ENCODE measurements at regions not wholly inside any gene's neighbourhood (a gene's known extent, or its start where the extent isn't known, plus 50 kb on each side); places are given as distances from the start of the nearest gene placed in this dataset.

DNA sequence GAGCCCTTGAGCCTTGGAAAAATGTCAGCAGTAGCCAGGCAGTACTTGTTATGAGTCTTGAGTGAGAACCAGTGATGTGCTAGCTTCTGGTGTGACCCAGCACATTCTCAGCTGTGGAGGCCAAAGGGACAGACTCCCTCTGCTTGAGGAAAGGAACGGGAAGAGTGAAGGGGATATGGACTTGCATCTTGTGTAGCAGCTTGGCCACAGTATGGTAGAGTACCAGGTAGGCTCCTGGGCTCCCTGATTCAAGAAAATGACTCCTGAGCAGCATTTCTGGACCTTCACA is 1601.9 kb upstream of the ADGRL3 start:
- 71 to 89% methylated on average over 1 of the region's 1 CpG for WGBS, 2 donors
- Histone ChIP-seq H3K4me1 (no peaks in the 10 kb centered on the region), H3K27me3 (no peaks in the 10 kb centered on the region), H3K4me3 (no peak overlapping the region), H3K9me3 (no peaks in the 10 kb centered on the region), H3K36me3 (no peaks in the 10 kb centered on the region), H3K27ac (no peak overlapping the region)
- no peak for DNase-seq (ENCODE audit: low spot score in 2 of 2)
- TF ChIP-seq POLR2A (IDR thresholded peaks at IDR 0.05) (no peak), EP300 (IDR thresholded peaks at IDR 0.05) (no peak)
- TF ChIP-seq, protein P1, sequence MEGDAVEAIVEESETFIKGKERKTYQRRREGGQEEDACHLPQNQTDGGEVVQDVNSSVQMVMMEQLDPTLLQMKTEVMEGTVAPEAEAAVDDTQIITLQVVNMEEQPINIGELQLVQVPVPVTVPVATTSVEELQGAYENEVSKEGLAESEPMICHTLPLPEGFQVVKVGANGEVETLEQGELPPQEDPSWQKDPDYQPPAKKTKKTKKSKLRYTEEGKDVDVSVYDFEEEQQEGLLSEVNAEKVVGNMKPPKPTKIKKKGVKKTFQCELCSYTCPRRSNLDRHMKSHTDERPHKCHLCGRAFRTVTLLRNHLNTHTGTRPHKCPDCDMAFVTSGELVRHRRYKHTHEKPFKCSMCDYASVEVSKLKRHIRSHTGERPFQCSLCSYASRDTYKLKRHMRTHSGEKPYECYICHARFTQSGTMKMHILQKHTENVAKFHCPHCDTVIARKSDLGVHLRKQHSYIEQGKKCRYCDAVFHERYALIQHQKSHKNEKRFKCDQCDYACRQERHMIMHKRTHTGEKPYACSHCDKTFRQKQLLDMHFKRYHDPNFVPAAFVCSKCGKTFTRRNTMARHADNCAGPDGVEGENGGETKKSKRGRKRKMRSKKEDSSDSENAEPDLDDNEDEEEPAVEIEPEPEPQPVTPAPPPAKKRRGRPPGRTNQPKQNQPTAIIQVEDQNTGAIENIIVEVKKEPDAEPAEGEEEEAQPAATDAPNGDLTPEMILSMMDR (IDR thresholded peaks at IDR 0.05), result no peak

- DNase-seq (ENCODE audit: low spot score in 2 of 2), result no peak
- H3K27me3 ChIP-seq, result no peaks in the 10 kb centered on the region
- H3K9me3 ChIP-seq, result no peaks in the 10 kb centered on the region
- no peak for TF ChIP-seq EP300 (IDR thresholded peaks at IDR 0.05)
- TF ChIP-seq, protein P1 (IDR thresholded peaks at IDR 0.05), result no peak
- no peak overlapping the region for H3K4me3 ChIP-seq
- H3K4me1 ChIP-seq, result no peaks in the 10 kb centered on the region
- H3K27ac ChIP-seq, result no peak overlapping the region
- 33 to 47% methylated on average over 1 of the region's 1 CpG for WGBS, 2 donors
- no peaks in the 10 kb centered on the region for H3K36me3 ChIP-seq
Measured at GRCh38 chr4:59608466-59608865, 1591.7 kb upstream of the ADGRL3 start.

GRCh38 chr4:59612235-59612634 is 1587.9 kb upstream of the ADGRL3 start:
- Histone ChIP-seq H3K4me3 (no peak overlapping the region), H3K36me3 (no peaks in the 10 kb centered on the region), H3K4me1 (no peaks in the 10 kb centered on the region), H3K27me3 (no peaks in the 10 kb centered on the region), H3K27ac (no peak overlapping the region), H3K9me3 (no peaks in the 10 kb centered on the region)
- 77 to 84% methylated on average over 1 of the region's 1 CpG for WGBS, 2 donors
- no peak for TF ChIP-seq EP300 (IDR thresholded peaks at IDR 0.05)
- TF ChIP-seq POLR2A (IDR thresholded peaks at IDR 0.05), result no peak
- DNase-seq (ENCODE audit: low spot score in 2 of 2), result no peak

- TF ChIP-seq POLR2A (IDR thresholded peaks at IDR 0.05), result no peak
- no peak for TF ChIP-seq EP300 (IDR thresholded peaks at IDR 0.05)
- TF ChIP-seq, protein P1 (IDR thresholded peaks at IDR 0.05), result no peak
- Histone ChIP-seq H3K4me1 (no peaks in the 10 kb centered on the region), H3K4me3 (no peak overlapping the region), H3K36me3 (no peaks in the 10 kb centered on the region), H3K27me3 (no peaks in the 10 kb centered on the region), H3K27ac (no peak overlapping the region), H3K9me3 (no peaks in the 10 kb centered on the region)
- DNase-seq (ENCODE audit: low spot score in 2 of 2), result no peak
Measured at GRCh38 chr4:59615316-59615715, 1584.8 kb upstream of the ADGRL3 start.

GRCh38 chr4:59629348-59629747 is 1570.8 kb upstream of the ADGRL3 start:
- Histone ChIP-seq H3K9me3 (peaks cover 0 to 4% (median 0%) of the 10 kb centered on the region in 4 donors), H3K36me3 (no peaks in the 10 kb centered on the region), H3K27me3 (no peaks in the 10 kb centered on the region), H3K4me3 (no peak overlapping the region), H3K4me1 (no peaks in the 10 kb centered on the region), H3K27ac (no peak overlapping the region)
- no peak for TF ChIP-seq EP300 (IDR thresholded peaks at IDR 0.05)
- TF ChIP-seq POLR2A (IDR thresholded peaks at IDR 0.05), result no peak
- TF ChIP-seq, protein P1 (IDR thresholded peaks at IDR 0.05), result no peak
- DNase-seq (ENCODE audit: low spot score in 2 of 2), result no peak
- WGBS, 2 donors, result 66 to 77% methylated on average over 1 of the region's 1 CpG

DNA sequence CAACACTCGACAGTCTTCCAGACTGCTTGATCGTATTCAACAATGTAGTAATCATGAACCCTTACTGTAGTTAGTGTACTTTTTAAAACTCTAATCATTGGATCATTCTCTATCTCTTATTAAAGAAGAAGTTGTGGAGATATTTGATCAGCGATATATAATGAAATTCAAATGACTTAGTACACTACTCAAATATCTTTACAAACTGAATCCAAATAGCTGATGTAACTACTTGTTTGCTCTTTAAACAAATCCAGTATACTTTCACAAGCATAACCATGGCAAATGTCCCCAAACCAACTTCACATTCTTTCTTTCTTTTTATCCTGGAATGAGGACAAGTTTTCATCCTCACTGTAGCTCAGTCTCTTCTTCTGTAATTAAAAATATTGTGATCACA is 1569.9 kb upstream of the ADGRL3 start:
- H3K4me3 ChIP-seq, result no peak overlapping the region
- H3K27ac ChIP-seq, result no peak overlapping the region
- H3K9me3 ChIP-seq, result peaks cover 0 to 4% (median 0%) of the 10 kb centered on the region in 4 donors
- no peak for DNase-seq (ENCODE audit: low spot score in 2 of 2)
- no peaks in the 10 kb centered on the region for H3K4me1 ChIP-seq
- H3K36me3 ChIP-seq, result no peaks in the 10 kb centered on the region
- H3K27me3 ChIP-seq, result no peaks in the 10 kb centered on the region
- WGBS, 2 donors, result 69 to 76% methylated on average over 3 of the region's 3 CpGs
- TF ChIP-seq, protein P1 (IDR thresholded peaks at IDR 0.05), result no peak
- TF ChIP-seq EP300 (IDR thresholded peaks at IDR 0.05) (no peak), POLR2A (IDR thresholded peaks at IDR 0.05) (no peak)

Data from tibial nerve (tissue), 4 donors.